ENCODE measurements at regions not wholly inside any gene's neighbourhood (a gene's known extent, or its start where the extent isn't known, plus 50 kb on each side); places are given as distances from the start of the nearest gene placed in this dataset.

DNA sequence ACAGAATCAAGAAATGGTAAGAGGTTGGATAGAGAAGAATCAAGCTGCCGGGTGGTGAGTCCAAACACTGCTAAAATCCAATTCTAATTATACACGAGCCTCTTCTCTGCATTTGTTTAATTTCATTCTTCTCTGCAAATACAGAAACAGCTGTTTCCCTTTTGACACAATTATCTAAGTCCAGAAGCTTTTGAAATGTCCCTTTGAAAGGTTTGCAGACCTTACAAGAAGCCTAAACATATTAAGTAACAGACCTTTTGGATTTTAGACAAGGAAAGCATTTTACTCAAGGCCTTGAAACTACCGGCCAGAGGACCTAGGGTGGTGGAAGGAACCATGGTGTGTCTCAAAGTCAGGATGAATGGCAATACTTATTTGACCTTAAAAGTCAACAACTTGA lies 403.8 kb upstream of the ADAMTS9 start:
- DNase-seq (ENCODE audit: low read depth) = no peak
- TF ChIP-seq, protein P1, sequence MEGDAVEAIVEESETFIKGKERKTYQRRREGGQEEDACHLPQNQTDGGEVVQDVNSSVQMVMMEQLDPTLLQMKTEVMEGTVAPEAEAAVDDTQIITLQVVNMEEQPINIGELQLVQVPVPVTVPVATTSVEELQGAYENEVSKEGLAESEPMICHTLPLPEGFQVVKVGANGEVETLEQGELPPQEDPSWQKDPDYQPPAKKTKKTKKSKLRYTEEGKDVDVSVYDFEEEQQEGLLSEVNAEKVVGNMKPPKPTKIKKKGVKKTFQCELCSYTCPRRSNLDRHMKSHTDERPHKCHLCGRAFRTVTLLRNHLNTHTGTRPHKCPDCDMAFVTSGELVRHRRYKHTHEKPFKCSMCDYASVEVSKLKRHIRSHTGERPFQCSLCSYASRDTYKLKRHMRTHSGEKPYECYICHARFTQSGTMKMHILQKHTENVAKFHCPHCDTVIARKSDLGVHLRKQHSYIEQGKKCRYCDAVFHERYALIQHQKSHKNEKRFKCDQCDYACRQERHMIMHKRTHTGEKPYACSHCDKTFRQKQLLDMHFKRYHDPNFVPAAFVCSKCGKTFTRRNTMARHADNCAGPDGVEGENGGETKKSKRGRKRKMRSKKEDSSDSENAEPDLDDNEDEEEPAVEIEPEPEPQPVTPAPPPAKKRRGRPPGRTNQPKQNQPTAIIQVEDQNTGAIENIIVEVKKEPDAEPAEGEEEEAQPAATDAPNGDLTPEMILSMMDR (IDR thresholded peaks at IDR 0.05; ENCODE audit: insufficient read depth, low read depth, low read length, missing control alignments) = no peak
- no peak overlapping the region for H3K4me3 ChIP-seq (ENCODE audit: low read depth, low read length)

DNA sequence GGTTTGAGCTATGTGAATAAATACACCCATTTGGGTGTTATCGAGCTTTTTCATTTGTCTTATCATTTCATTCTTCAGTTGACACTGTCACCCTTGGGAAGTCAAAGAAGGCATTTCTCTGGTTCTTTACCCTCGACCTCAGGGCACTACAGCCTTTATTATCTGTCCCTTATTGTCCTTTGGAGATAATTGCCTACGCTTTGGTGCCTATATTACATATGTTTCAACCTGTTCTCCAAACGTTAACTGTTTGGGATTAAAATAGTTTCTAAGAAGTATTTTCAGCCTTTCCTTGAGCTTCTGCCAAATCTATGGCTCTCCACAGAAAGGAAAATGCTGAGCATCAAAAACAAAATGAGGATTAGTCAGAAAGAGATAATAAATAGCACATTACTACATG lies 395.4 kb upstream of the ADAMTS9 start:
- TF ChIP-seq, protein P1 (IDR thresholded peaks at IDR 0.05; ENCODE audit: insufficient read depth, low read depth, low read length, missing control alignments) = no peak
- H3K4me3 ChIP-seq (ENCODE audit: low read depth, low read length) = no peak overlapping the region
- DNase-seq (ENCODE audit: low read depth) = no peak

DNA sequence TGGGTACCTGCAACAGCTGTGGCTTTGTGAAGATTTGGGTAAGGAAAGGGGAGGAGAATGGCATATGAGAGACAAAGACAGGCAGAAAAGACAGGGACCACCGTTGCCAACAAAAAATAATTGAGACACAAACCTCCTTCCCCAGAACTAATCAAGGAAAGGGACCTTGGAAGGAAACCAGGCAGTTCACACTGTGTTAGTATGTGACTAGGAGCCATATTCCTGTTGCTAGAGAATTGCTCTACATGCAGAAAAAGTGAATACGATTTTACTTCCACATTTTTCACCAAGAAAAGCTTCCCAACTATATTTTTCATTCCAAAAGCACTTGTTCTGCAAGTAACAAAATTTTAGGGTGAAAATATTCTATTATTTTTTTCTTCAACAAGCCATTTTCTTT lies 393.7 kb upstream of the ADAMTS9 start:
- DNase-seq (ENCODE audit: low read depth) = no peak
- H3K4me3 ChIP-seq (ENCODE audit: low read depth, low read length) = no peak overlapping the region
- TF ChIP-seq, protein P1 (IDR thresholded peaks at IDR 0.05; ENCODE audit: insufficient read depth, low read depth, low read length, missing control alignments) = no peak

DNA sequence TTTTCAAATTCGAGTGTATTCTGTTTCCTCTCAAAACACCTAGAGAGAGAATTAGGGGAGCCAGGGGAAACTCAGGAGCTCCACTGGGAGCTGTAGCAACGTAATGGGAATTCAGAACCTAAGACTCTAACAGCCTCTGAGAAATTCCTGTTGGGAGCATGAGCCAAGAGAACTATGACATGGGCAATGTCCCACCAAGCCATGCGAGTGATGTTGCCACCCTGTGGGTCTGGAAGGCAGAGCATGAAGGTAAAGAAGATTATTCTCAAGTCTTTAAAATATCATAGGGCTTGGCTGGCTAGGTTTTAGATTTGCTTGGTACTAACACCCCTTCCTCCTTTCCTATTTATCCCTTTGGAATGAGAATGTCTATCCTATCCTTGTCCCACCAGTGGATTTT lies 392.6 kb upstream of the ADAMTS9 start:
- TF ChIP-seq, protein P1 (IDR thresholded peaks at IDR 0.05; ENCODE audit: insufficient read depth, low read depth, low read length, missing control alignments) = no peak
- DNase-seq (ENCODE audit: low read depth) = no peak
- H3K4me3 ChIP-seq (ENCODE audit: low read depth, low read length) = no peak overlapping the region

DNA sequence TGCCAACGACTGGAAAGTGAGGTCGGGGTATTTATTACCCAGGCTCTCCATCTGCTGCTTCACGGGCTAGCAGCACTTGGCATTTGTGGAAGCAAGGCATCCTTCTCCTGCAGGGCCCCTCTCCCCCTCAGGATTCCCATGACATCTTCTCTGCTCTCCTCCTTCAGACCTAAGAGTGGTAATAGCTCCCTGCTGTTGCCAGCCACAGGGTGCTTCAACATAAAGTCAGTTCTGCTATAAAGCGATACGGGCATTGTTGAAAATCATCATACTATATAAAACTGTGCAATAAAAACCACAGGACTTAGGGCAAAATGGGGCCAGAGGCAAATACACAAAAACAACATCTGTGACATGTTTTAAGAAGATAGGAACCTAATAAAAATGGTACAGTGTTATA lies 391.8 kb upstream of the ADAMTS9 start:
- no peak for DNase-seq (ENCODE audit: low read depth)
- no peak overlapping the region for H3K4me3 ChIP-seq (ENCODE audit: low read depth, low read length)
- TF ChIP-seq, protein P1 (IDR thresholded peaks at IDR 0.05; ENCODE audit: insufficient read depth, low read depth, low read length, missing control alignments) = no peak

DNA sequence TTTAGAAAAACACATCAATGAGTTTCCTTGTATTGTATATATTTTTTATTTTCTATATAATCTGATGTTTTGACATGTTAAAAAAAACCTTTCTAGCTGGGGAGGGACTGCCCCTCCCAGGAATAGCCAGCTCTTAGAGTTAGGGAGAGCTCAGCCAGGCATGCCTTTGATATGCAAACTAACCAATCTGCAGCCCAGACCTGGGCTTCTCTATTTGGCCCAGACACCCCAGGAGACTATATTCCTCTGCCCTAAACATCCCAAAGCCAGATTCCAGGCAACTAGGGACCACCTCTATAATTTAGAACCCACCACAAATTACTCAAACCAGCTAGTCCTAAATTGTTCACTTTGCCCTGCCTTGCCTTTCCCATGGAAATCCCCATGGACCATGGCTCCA lies 390.9 kb upstream of the ADAMTS9 start:
- no peak overlapping the region for H3K4me3 ChIP-seq (ENCODE audit: low read depth, low read length)
- DNase-seq (ENCODE audit: low read depth) = no peak
- TF ChIP-seq, protein P1 (IDR thresholded peaks at IDR 0.05; ENCODE audit: insufficient read depth, low read depth, low read length, missing control alignments) = no peak

DNA sequence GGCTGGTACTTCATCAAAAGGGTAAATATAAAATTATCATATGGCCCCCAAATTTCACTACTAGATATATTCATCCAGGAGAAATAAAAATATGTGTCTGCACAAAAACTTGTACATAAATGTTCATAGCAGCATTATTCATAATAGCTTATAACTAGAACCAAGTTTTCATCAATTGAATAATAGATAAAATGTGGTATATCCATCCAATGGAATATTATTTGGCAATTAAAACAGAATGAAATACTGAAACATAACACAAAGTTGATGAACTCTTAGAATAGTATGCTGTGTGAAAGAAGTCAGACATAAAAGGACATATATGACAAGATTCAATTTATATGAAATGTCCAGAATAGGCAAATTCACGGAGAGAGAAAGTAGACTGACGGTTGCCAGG lies 389.3 kb upstream of the ADAMTS9 start:
- H3K4me3 ChIP-seq (ENCODE audit: low read depth, low read length) = no peak overlapping the region
- DNase-seq (ENCODE audit: low read depth) = no peak
- TF ChIP-seq, protein P1 (IDR thresholded peaks at IDR 0.05; ENCODE audit: insufficient read depth, low read depth, low read length, missing control alignments) = no peak

Measured in GM12865 (cell line).